Upper lobe of left lung (tissue), 4 donors: ENCODE measurements at regions not wholly inside any gene's neighbourhood (a gene's known extent, or its start where the extent isn't known, plus 50 kb on each side); places are given as distances from the start of the nearest gene placed in this dataset.

Experiments used
- CTCF ChIP-seq, 6 experiments: fragments of 450-650 bp in 4 of 6; fragments of 200-600 bp in 2 of 6; sonication (generic) in 2 of 6; IDR thresholded peaks; one replicate each; pipeline ENCODE4 v1.5.1; 2016 to 2019; ENCODE audit warnings: antibody characterized with exemption in 6 of 6
- POLR2A ChIP-seq, 4 donors: fragments of 450-650 bp; IDR thresholded peaks; one replicate each; pipeline ENCODE4 v1.5.1; 2016 to 2017; ENCODE audit warnings: antibody characterized with exemption in 4 of 4, mild to moderate bottlenecking in 2 of 4
- POLR2AphosphoS5 ChIP-seq, 2 donors: sonication (generic); formaldehyde crosslinking; IDR thresholded peaks; one replicate each; pipeline ENCODE4 v1.5.1; 2017; ENCODE audit warnings: antibody characterized with exemption in 2 of 2

GRCh38 chr5:43917925-43918324 is 314.9 kb downstream of the NNT start:
- no peak for TF ChIP-seq POLR2A (IDR thresholded peaks at IDR 0.05)
- no peak for TF ChIP-seq CTCF (IDR thresholded peaks at IDR 0.05)
- TF ChIP-seq POLR2AphosphoS5 (IDR thresholded peaks at IDR 0.05), result no peak
